ENCODE measurements at regions not wholly inside any gene's neighbourhood (a gene's known extent, or its start where the extent isn't known, plus 50 kb on each side); places are given as distances from the start of the nearest gene placed in this dataset.

DNA sequence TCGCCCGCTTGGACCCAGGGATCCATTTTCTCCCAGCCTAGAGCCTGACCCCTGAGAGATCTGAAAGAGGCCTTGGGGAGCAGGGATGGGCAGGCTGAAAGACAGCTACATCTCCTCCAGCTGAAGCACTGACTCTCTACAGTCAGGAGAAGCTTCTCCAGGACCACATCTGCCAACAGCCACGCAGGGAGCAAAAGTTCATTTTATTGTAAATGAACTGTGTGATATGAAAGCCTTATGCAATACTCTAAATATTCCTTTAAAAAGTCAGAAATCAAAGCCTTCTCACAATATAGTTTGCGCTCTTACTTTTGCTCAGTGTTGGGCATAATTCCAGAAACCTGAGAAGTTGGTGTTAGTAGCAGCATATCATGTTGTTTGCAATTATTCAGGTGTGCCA is 428.9 kb upstream of the RAB6C start:
- Histone ChIP-seq H3K9me1 (replicated peaks; ENCODE audit: control insufficient read depth, extremely low read depth, insufficient read depth, low read length) (no peaks in the 10 kb centered on the region), H3K9ac (replicated peaks; ENCODE audit: extremely low read depth, insufficient read depth, low read length) (no peak overlapping the region), H3K27me3 (ENCODE audit: control insufficient read depth in 2 of 2, insufficient read depth in 2 of 2, low read length in 2 of 2) (no peaks in the 10 kb centered on the region), H3K36me3 (ENCODE audit: control insufficient read depth in 2 of 2, extremely low read depth in 1 of 2, insufficient read depth in 2 of 2, low read length in 2 of 2) (no peaks in the 10 kb centered on the region), H3K27ac (ENCODE audit: insufficient read depth, low read depth, low read length) (no peak overlapping the region), H3K4me3 (replicated peaks in 1 of 3; ENCODE audit: insufficient read depth in 1 of 3, low read depth in 1 of 3, low read length in 3 of 3) (no peak overlapping the region), H3K79me2 (ENCODE audit: control insufficient read depth, insufficient read depth, low read length) (no peaks in the 10 kb centered on the region), H3K9me3 (replicated peaks; ENCODE audit: control insufficient read depth, insufficient read depth, low read length) (peaks cover 2% of the 10 kb centered on the region), H4K20me1 (replicated peaks; ENCODE audit: control insufficient read depth, extremely low read depth, insufficient read depth, low read length) (no peaks in the 10 kb centered on the region), H3K4me1 (ENCODE audit: control insufficient read depth, extremely low read depth, insufficient read depth, low read length) (no peaks in the 10 kb centered on the region), H2AFZ (ENCODE audit: low read depth, low read length) (no peak overlapping the region), H3K4me2 (ENCODE audit: insufficient read depth, low read length) (no peak overlapping the region)
- CTCF ChIA-PET = no interaction called here
- dilution Hi-C loops (cut with MboI; ENCODE audit: extremely low pct_ligation_motif_present, low sequenced_read_pairs) (no loop called here), intact Hi-C loops (cut with micrococcal nuclease) (no loop called here)
- DNase-seq (ENCODE audit: low read depth, low spot score) (no peak), FAIRE-seq (no peak)
- no TSS peak for BruUV-seq (replicated peaks)
- TF ChIP-seq GATA2 (IDR thresholded peaks at IDR 0.05; ENCODE audit: insufficient read depth, insufficient read length, low read depth, low read length) (no peak), FOS (IDR thresholded peaks at IDR 0.05; ENCODE audit: borderline replicate concordance, insufficient read depth, low read length) (no peak), POLR2A (IDR thresholded peaks at IDR 0.05; ENCODE audit: low read depth, low read length) (no peak), MYC (IDR thresholded peaks at IDR 0.05; ENCODE audit: low read depth, low read length) (no peak)
- TF ChIP-seq, protein P1, sequence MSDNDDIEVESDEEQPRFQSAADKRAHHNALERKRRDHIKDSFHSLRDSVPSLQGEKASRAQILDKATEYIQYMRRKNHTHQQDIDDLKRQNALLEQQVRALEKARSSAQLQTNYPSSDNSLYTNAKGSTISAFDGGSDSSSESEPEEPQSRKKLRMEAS (IDR thresholded peaks at IDR 0.05; ENCODE audit: insufficient read depth, insufficient read length) = no peak
- POLR2A ChIA-PET = no interaction called here

DNA sequence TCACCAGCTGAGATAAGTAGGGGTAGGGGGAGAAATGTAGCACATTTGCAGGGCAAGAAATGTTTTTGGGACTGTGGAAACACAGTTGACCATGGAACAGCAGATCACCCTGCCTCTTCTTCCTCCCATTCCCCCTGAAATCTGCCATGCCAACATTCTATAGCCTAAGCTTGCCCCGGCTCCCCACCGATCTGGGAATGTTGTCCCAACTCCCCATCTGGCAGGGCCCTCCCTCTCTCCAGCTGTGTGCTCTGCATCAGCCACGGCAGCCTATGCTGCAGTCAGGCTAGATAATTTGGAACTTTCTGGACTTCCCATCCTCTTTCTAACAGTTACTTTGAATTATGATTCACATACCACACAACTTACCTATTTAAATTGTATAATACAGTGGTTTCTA is 425.1 kb upstream of the RAB6C start:
- dilution Hi-C loops (cut with MboI; ENCODE audit: extremely low pct_ligation_motif_present, low sequenced_read_pairs) (no loop called here), intact Hi-C loops (cut with micrococcal nuclease) (no loop called here)
- no peak overlapping the region for H3K9ac ChIP-seq (replicated peaks; ENCODE audit: extremely low read depth, insufficient read depth, low read length)
- H2AFZ ChIP-seq (ENCODE audit: low read depth, low read length) = no peak overlapping the region
- H3K9me1 ChIP-seq (replicated peaks; ENCODE audit: control insufficient read depth, extremely low read depth, insufficient read depth, low read length) = no peaks in the 10 kb centered on the region
- H3K79me2 ChIP-seq (ENCODE audit: control insufficient read depth, insufficient read depth, low read length) = no peaks in the 10 kb centered on the region
- CTCF ChIA-PET = no interaction called here
- TF ChIP-seq MYC (IDR thresholded peaks at IDR 0.05; ENCODE audit: low read depth, low read length) = no peak
- no peak for TF ChIP-seq JUN (IDR thresholded peaks at IDR 0.05; ENCODE audit: borderline replicate concordance, insufficient read depth, insufficient read length, low read depth)
- TF ChIP-seq EZH2 (IDR thresholded peaks at IDR 0.05; ENCODE audit: borderline replicate concordance, low read depth, low read length, severe bottlenecking) = no peak
- TF ChIP-seq POLR2AphosphoS5 (IDR thresholded peaks at IDR 0.05; ENCODE audit: insufficient read depth, low read depth, low read length) = no peak
- TF ChIP-seq GATA2 (IDR thresholded peaks at IDR 0.05; ENCODE audit: insufficient read depth, insufficient read length, low read depth, low read length) = no peak
- TF ChIP-seq, protein P2, sequence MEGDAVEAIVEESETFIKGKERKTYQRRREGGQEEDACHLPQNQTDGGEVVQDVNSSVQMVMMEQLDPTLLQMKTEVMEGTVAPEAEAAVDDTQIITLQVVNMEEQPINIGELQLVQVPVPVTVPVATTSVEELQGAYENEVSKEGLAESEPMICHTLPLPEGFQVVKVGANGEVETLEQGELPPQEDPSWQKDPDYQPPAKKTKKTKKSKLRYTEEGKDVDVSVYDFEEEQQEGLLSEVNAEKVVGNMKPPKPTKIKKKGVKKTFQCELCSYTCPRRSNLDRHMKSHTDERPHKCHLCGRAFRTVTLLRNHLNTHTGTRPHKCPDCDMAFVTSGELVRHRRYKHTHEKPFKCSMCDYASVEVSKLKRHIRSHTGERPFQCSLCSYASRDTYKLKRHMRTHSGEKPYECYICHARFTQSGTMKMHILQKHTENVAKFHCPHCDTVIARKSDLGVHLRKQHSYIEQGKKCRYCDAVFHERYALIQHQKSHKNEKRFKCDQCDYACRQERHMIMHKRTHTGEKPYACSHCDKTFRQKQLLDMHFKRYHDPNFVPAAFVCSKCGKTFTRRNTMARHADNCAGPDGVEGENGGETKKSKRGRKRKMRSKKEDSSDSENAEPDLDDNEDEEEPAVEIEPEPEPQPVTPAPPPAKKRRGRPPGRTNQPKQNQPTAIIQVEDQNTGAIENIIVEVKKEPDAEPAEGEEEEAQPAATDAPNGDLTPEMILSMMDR (IDR thresholded peaks at IDR 0.05; ENCODE audit: extremely low read depth in 1 of 2, insufficient read depth in 1 of 2, low read depth in 1 of 2, low read length in 2 of 2) = no peak
- no peak for TF ChIP-seq POLR2A (IDR thresholded peaks at IDR 0.05; ENCODE audit: low read depth, low read length)
- TF ChIP-seq, protein P1 (IDR thresholded peaks at IDR 0.05; ENCODE audit: insufficient read depth, insufficient read length) = no peak
- TF ChIP-seq FOS (IDR thresholded peaks at IDR 0.05; ENCODE audit: borderline replicate concordance, insufficient read depth, low read length) = no peak
- H4K20me1 ChIP-seq (replicated peaks; ENCODE audit: control insufficient read depth, extremely low read depth, insufficient read depth, low read length) = no peaks in the 10 kb centered on the region
- H3K36me3 ChIP-seq (ENCODE audit: control insufficient read depth in 2 of 2, extremely low read depth in 1 of 2, insufficient read depth in 2 of 2, low read length in 2 of 2) = no peaks in the 10 kb centered on the region
- no TSS peak for BruUV-seq (replicated peaks)
- no peaks in the 10 kb centered on the region for H3K9me3 ChIP-seq (replicated peaks; ENCODE audit: control insufficient read depth, insufficient read depth, low read length)
- no peaks in the 10 kb centered on the region for H3K4me1 ChIP-seq (ENCODE audit: control insufficient read depth, extremely low read depth, insufficient read depth, low read length)
- no peak overlapping the region for H3K27ac ChIP-seq (ENCODE audit: insufficient read depth, low read depth, low read length)
- H3K4me3 ChIP-seq (replicated peaks in 1 of 3; ENCODE audit: insufficient read depth in 1 of 3, low read depth in 1 of 3, low read length in 3 of 3) = no peak overlapping the region
- no peak for DNase-seq (ENCODE audit: low read depth, low spot score)
- no peak overlapping the region for H3K4me2 ChIP-seq (ENCODE audit: insufficient read depth, low read length)
- FAIRE-seq = no peak
- POLR2A ChIA-PET = no interaction called here
- H3K27me3 ChIP-seq (ENCODE audit: control insufficient read depth in 2 of 2, insufficient read depth in 2 of 2, low read length in 2 of 2) = no peaks in the 10 kb centered on the region
